ENCODE measurements at regions not wholly inside any gene's neighbourhood (a gene's known extent, or its start where the extent isn't known, plus 50 kb on each side); places are given as distances from the start of the nearest gene placed in this dataset.
A peak's percentile ranks its signal among the peaks of the same experiment; 100 is the strongest.
"Not testable (repeated sequence)": the region's sequence is repeated elsewhere in the genome, so short reads cannot be mapped to it uniquely, and the experiment has no call there.

DNA sequence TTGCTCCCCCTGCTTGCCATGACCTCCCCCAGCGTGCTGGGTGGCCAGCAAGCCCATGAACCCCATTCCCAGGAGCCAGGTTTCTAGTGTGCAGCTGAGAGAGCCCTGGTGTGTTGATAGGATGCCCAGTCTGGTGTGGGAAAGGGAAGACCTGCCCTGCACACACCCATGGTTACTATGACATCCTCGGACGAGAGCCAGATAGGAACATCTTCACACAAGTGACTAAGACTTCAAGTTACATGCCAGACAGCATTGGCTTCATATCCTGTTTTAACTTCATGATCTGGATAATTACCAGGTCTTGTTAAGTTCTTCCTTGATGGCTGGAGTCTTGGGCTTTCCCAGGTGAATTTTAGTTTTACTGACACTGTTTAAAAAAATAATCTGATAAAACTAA, 196.6 kb upstream of the EGLN3 start:
- Histone ChIP-seq H3K27ac (no peak overlapping the region), H3K36me3 (no peaks in the 10 kb centered on the region), H3K4me1 (ENCODE audit: insufficient read depth) (no peaks in the 10 kb centered on the region), H3K4me3 (no peak overlapping the region), H3K9me3 (no peaks in the 10 kb centered on the region), H3K27me3 (no peaks in the 10 kb centered on the region)
- TF ChIP-seq POLR2A (IDR thresholded peaks at IDR 0.05) (no peak), EP300 (IDR thresholded peaks at IDR 0.05) (no peak)
- TF ChIP-seq, protein P1, sequence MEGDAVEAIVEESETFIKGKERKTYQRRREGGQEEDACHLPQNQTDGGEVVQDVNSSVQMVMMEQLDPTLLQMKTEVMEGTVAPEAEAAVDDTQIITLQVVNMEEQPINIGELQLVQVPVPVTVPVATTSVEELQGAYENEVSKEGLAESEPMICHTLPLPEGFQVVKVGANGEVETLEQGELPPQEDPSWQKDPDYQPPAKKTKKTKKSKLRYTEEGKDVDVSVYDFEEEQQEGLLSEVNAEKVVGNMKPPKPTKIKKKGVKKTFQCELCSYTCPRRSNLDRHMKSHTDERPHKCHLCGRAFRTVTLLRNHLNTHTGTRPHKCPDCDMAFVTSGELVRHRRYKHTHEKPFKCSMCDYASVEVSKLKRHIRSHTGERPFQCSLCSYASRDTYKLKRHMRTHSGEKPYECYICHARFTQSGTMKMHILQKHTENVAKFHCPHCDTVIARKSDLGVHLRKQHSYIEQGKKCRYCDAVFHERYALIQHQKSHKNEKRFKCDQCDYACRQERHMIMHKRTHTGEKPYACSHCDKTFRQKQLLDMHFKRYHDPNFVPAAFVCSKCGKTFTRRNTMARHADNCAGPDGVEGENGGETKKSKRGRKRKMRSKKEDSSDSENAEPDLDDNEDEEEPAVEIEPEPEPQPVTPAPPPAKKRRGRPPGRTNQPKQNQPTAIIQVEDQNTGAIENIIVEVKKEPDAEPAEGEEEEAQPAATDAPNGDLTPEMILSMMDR (IDR thresholded peaks at IDR 0.05): no peak
- 41 to 47% (median 46%) methylated on average over 3 of the region's 3 CpGs for WGBS, 3 donors
- no peak for DNase-seq
- intact Hi-C loops (cut with DNase I): no loop called here

DNA sequence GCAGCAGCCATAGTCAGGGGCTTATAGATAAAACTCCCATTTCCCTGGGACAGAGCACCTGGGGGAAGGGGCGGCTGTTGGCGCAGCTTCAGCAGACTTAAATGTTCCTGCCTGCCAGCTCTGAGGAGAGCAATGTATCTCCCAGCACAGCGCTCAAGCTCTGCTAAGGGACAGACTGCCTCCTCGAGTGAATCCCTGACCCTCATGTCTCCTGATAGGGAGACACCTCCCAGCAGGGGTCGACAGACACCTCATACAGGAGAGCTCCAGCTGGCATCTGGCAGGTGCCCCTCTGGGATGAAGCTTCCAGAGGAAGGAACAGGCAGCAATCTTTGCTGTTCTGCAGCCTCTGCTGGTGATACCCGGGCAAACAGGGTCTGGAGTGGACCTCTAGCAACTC, 189.3 kb upstream of the EGLN3 start:
- H3K27me3 ChIP-seq; H3K36me3 ChIP-seq; intact Hi-C loops (cut with DNase I); H3K4me3 ChIP-seq; DNase-seq; H3K4me1 ChIP-seq (ENCODE audit: insufficient read depth); H3K9me3 ChIP-seq; H3K27ac ChIP-seq: not testable (repeated sequence)
- 46 to 64% (median 54%) methylated on average over 6 of the region's 6 CpGs for WGBS, 3 donors

- H3K4me1 ChIP-seq (ENCODE audit: insufficient read depth); intact Hi-C loops (cut with DNase I); H3K27me3 ChIP-seq; H3K36me3 ChIP-seq; H3K9me3 ChIP-seq; H3K4me3 ChIP-seq; H3K27ac ChIP-seq: not testable (repeated sequence)
- DNase-seq: peak in 1 of 5 donors; percentile 19
- WGBS, 3 donors: 50 to 57% (median 52%) methylated on average over 13 of the region's 13 CpGs
Observed at GRCh38 chr14:34139160-34140121, 188.6 kb upstream of the EGLN3 start.

DNA sequence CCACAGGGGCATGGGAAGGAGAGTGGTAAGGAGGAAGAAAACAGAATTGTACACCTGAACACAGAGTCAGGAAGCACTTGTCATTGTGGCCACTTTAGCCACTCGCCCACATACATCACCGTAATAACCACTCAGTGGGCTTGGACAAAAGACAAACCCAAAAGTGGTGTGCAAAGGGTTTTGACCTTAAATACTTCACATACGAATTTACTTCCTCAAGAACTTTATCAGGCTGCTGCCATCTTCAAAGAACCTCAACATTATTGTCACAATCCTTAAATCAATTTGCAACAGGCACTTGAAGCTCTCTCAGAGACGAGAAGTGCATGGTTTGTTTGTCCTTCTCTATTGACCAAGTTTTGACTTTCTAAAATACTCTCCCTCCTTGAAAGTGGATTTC, 187.3 kb upstream of the EGLN3 start:
- WGBS, 3 donors: 57 to 73% (median 69%) methylated on average over 4 of the region's 4 CpGs
- no peak overlapping the region for H3K27ac ChIP-seq
- intact Hi-C loops (cut with DNase I): no loop called here

DNA sequence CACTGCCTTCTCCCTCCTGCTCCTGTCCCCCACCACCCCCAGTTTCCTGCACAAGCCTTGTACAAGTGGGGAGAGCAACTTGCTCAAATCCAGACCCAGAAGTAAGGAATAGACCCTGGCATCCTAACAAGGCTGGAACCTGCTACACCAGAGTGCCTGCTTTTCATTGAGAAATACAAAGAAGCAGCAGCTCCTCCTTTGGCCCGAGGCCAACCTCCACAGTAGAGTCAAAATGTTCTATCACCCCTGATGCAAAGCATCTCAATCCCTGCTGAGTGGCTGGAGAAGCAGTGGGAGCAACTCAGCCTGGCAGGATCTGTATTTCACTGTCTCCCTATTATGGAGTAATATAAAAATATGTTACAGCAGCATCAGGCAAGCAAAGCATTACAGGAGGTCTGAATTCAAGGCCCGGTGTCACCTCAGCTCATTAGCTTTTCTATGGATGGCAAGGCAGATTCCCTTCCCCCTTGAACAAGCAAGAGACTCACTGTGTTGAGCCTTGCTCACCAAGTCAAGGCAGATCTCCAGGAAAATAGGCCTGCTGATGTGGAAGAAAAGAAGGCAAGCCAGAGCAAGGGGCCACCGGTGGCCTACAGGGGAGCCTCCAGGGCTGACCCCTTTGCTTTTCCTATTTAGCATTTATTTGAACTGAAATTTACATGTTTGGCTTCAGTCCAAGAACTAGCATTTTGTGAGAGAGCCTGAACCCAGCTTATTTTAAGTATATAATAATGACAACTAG, 186.3 kb upstream of the EGLN3 start:
- no peaks in the 10 kb centered on the region for H3K36me3 ChIP-seq
- no peaks in the 10 kb centered on the region for H3K4me1 ChIP-seq (ENCODE audit: insufficient read depth)
- H3K27me3 ChIP-seq: no peaks in the 10 kb centered on the region
- WGBS, 3 donors: 55 to 69% (median 65%) methylated on average over 3 of the region's 3 CpGs
- intact Hi-C loops (cut with DNase I): no loop called here
- DNase-seq: no peak
- H3K9me3 ChIP-seq: no peaks in the 10 kb centered on the region
- no peak overlapping the region for H3K27ac ChIP-seq
- no peak overlapping the region for H3K4me3 ChIP-seq
- TF ChIP-seq, protein P1 (IDR thresholded peaks at IDR 0.05): no peak
- no peak for TF ChIP-seq POLR2A (IDR thresholded peaks at IDR 0.05)
- no peak for TF ChIP-seq EP300 (IDR thresholded peaks at IDR 0.05)

More for the DNA sequence above, 187.3 kb upstream of the EGLN3 start:
- TF ChIP-seq, protein P1 (IDR thresholded peaks at IDR 0.05): no peak
- TF ChIP-seq EP300 (IDR thresholded peaks at IDR 0.05): no peak
- TF ChIP-seq POLR2A (IDR thresholded peaks at IDR 0.05): no peak
- Histone ChIP-seq H3K27me3 (no peaks in the 10 kb centered on the region), H3K9me3 (no peaks in the 10 kb centered on the region), H3K4me1 (ENCODE audit: insufficient read depth) (no peaks in the 10 kb centered on the region), H3K36me3 (no peaks in the 10 kb centered on the region), H3K4me3 (no peak overlapping the region)
- no peak for DNase-seq
